NOMO-1 treated with DMSO at 0.1 percent for 48 hours (cell line): ENCODE measurements at regions not wholly inside any gene's neighbourhood (a gene's known extent, or its start where the extent isn't known, plus 50 kb on each side); places are given as distances from the start of the nearest gene placed in this dataset.

ENCODE experiments used
- DNase-seq: peaks from one replicate; lab custom pipeline; 2025; ENCODE audit not compliant: unreplicated experiment; lab: John Stamatoyannopoulos, UW

DNA sequence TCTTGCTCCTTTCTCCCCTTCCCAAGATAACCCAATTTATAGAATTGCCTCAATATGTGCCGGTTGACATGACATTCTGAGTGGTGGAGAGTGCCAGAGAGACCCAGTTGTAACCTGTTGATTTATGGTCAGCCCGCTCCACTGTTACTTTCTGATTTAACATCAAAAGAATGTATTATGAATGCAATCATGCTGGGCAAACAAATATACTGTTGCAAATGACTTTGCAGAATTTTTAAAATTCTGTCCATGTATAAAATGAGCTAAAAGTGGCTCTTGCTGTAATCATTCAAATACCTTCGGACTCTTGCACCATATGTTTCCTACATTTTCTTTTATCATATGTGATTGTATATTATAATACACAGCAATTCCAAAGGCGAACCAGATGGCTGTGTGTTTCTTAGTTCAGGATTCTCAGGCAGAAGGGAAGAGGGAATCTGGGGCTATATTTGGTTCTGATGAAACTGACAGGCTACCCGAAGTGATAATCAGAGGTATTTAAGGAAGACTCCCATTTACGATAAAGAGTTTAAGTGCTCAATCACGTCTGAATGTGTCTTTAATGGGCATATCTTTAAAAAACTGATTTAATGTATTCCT, 131.7 kb downstream of the CLCN4 start:
- no peak for DNase-seq

DNA sequence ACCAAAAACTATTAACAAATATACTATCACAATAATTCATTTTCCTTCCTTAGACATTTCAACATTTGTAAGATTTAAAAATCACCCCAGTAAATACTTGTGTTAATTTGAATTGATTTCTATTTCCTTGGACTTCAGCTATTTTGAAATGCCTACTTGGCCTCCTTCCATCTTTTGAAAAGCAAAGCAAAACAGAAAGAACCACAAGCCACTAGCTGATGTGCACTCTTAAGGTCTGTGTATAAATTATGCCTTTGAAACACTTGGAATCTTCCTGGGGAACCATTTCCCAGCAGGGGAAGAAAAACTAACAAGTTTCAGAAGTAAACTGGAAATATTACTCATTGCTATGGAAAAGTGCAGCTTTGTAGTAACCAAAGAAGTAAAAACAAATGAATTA, 139.8 kb downstream of the CLCN4 start:
- DNase-seq: no peak

DNA sequence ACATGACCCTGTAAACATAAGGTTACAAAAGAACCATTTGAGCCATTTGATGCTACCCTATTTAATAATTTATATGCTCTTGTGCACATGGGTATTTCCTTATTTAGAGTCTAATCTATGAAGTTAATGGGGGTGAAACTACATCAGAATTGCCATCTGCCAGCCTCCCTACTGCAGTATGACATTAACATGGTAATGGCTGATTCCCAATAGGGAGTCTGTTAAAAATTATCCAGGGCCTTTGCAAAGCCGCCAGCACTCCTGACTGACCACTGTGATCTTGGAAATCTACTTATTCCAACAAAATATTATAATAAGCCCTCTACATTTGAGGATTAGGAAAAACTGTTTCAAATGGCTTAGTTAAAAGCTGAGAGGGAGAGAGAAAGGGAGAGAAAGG, 153.7 kb downstream of the CLCN4 start:
- no peak for DNase-seq

DNA sequence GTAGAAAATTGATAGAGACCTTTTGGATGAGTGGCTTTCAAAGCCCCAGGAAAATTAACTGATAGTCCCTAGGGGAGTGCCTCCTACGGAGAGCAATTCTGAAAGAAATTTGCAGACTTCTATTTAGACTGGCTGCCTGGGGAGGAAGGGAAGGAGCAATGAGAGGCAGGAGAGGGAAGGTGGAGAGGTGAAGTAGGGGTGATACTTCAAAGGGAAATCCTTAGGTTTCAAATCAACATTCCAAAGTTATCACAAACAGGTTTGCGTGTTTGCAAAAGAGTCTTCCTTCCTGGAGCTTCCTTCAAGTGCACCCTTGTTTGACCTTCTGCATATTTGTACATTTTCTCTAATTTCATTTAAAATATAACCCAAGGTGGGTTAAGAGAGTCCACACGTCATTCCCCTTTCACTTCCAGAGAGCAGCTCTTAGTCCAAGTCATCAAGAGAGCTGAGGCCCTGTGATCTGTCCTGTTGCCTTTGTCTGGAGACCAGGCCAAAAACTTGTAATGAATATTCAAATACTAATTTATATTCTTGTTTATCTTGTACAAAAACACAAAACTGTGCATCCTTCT, 157.8 kb downstream of the CLCN4 start:
- no peak for DNase-seq

DNA sequence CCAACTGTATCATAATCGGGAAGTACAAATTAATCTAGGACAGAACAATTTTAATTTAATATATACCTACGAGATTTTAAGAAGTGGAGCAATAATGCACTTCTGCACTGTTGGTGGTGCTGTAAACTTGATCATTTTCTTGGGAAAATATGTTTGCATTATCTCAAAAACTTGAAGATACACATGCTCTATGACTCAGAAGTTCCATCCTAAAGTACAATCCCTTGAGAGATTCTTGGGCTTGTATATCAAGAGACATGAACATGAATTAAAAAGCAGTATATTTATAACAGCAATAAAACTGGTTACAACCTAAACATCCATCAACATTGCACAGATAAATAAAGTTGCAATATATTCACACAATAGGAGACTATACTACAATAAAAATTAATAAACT, 168.8 kb downstream of the CLCN4 start:
- DNase-seq: no peak

DNA sequence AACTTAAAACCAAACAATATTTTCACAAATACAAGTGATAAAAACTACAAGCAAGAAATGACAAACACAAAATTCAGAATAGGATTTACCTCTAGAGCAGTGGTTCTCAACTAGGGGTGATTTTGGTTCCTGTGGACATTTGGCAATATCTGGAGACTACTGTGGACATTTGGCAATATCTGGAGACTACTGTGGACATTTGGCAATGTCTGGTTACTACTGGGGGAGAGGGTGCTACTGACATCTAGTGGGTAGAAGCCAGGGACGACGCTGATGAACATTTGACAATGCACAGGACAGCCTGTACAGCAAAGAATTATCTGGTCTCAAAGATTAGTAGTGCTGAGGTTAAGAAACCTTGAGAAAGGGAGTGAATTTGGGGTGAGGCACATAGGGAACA, 169.8 kb downstream of the CLCN4 start:
- DNase-seq: peak; percentile 49

DNA sequence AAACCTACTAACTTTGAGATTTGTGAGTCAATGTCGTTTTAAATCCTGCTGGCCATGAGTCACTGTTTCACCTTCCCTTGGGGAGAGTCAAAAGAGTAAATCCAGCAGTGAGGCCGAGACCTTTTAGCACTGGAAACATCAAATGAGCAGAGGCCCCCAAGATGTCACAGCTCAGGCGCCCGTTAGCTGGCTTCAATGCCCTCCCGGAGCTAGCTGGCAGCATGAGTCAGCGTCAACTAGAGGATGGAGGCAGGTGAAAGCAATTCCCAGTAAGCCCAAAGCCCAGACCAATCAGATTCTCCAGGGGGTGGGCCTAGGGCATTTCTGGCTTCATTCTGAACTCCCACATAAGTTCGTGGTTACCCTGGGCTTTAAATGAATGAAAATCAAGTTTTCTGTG, 170.9 kb downstream of the CLCN4 start:
- DNase-seq: no peak

DNA sequence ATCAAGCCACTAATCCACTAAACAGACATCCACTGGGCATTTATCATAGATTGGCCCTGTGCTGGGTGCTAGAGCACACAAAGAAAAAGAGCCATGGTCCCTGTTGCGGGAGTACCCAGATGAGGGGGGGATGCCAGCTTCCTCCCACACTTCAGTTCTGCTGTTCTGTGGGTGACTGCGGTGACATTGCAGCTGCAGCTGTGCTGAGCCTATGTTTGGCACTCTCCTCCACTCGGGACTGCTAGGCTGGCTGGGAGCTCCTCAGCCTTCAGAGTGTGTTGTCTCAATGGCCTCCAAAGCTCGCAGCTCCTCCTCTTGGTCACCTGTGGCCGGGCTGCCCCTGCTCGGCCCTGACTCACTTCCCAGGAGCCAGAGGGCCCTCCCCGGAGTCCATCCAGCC, 173.2 kb downstream of the CLCN4 start:
- no peak for DNase-seq

DNA sequence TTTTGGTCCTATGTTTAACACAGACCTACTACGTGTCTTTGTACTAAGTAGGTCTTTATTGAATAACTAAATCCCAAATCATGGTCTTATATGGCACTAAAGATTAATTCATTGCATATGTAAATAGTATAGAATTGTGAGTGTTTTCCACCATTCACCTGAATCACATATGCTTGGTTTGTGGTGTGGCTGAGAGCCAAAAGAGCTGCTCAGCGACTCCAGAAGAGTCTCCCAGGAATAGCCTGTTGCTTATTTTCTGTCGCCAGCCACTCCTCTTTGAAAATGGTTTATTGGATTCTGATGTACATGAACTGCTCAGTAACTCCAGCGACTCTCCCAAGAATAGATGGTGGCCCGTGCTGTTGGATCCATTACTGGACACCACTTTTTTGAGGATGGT, 184.5 kb downstream of the CLCN4 start:
- DNase-seq: no peak

DNA sequence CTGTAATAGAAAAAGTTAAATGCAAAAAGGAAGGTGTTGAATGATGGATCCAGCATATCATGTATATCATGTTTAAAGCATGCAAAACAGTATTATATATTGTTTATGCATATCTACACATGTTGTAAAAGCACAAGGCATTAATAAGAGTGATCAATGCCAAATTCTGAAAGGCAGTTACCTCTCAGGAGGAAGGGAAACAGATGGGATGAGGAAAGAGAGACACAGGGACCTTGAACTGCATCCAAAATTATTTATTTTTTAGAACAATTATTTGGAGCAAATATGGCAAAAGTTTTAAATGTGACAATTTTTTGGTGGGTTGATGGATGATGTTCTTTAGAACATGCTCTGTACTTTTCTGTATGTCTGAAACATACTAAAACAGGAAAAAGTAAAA, 193.4 kb downstream of the CLCN4 start:
- no peak for DNase-seq

DNA sequence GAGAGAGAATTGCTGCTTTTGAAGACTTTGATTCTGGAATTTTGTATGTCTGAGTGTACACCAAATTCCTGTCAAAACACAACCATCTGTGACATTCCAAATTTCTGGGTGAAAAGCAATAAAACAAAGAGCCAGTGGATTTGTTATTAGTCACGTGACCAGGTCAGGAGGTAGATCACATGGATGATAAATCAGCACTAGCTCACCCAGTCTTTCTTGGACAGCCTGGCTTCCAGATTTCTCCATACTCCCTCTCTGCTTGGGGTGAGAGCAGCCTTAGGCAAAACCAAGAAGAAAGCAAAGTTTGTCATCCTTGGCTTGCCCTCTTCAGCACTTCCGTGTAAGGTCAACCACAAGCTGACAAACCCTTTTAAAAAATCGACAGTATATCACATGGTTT, 194.2 kb downstream of the CLCN4 start:
- DNase-seq: no peak

DNA sequence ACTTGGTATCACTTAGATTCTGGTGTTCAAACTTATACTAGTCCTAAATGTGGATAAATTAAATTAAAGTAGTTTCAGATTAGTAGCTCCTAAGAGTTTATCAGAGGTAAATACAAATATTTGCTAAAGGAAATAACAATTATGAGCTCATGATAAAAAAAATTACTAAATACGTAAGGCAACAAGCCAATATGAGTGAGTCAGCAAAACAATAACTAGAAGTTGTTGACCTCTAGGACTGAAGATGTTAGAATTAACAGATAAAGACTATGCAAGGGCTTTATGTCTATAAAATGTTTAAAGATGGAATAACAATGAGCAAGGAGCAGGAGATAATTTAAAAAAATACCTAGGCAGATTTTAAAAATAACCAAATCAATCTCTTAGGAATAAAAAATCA, 195.8 kb downstream of the CLCN4 start:
- DNase-seq: no peak

DNA sequence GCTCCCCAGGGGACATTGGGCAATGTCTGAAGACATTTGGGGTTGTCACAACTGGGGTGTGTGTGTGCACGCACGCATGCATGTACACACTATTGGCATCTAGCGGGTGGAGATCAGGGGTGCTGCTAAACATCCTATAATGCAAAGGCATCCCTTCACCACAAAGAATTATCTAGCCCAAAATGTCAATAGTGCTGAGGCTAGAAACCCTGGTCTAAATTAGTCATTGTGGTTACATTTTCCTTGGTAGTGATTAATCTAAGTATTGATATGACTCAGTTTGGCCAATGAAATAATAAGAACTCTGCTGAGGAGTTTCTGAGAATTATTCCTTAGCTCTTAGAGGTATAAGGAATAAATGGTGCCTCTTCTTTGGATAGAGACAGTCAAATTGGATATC, 200.2 kb downstream of the CLCN4 start:
- no peak for DNase-seq

DNA sequence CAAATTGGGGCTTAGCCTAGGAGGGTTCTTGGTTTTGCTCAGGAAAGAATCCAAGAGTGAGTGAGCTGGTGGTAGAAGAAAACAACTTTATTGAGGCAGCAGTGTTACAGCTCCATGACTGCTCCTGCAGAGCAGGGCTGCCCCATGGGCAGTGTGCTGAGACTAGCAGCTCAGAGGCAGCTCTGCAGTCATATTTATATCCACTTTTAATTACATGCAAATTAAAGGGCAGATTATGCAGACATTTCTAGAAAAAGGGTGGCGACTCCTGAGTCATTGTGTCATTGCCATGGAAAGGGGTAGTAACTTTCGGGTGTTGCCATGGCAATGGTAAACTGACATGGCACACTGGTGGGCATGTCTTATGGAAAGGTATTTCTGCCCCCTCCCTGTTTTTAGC, 202.2 kb downstream of the CLCN4 start:
- no peak for DNase-seq

DNA sequence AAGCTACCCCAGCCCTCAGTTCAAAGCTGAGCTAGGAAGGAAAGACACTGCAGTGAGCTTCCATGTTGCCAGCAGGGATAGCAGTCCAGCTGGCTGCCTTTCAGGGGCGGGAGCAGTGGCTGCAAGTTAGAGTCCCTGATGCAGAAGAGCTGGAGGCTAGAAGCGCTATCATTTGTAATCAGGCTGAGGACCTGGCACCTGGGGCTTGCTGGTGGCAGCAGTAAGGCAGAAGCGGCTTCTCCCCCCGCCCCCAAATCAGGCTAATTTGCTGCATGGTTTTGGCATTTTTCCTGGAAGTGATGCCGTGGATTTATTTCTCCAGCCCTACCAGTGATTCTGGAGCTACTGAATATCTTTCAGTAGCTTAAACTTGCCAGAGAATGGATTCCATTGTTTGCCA, 203.3 kb downstream of the CLCN4 start:
- DNase-seq: no peak

DNA sequence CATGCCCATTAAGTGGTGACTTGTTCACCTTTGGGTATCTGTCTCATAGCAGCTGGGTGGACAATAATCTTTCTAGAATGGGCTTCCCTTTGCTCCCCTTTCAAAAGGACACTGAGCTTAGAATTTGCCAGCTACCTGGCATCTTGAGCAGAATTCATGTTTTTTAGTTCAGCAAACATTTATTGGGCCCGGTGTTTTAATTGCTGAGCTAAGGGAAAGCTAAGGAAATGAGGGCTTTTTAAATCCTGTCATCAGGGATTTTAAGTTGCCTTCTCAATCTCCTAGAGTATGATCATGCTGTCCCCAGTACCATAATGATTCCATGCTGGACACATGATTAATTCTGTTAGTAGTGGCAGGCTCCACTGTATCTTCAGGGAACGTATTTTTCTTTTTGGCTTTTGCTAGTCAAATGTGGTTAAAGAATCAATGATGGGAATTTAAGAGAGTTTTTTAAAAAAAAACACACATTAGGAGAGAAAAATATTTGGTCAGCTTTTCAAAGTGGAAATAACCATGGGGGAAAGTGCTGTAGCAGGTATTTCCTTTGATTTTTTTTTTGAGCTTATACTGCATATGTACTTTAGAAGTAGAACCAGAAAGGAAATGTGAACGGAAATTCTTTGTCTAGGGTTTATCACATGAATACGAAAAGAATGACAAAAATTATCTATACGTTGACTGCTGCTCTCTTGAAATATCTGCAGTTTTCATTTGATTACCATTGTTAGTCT, 208.9 kb downstream of the CLCN4 start:
- no peak for DNase-seq

DNA sequence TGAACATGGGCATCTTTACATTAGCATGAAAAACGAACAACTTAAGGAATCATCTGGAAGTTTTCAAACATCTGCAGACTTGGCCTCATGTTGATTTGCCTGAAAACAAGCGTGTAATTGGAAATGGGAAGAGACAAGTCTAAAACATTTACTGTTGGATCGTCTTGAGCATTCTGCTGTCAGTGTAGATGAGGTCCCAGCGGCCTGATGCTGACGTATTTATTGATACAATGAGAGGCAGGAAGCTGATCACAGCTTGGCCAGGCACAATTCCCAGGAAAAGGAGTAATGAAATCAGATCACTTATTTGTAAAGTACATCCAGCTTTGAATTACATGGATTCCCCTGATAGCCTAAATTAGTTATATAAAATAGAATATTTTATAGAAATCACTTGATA, 210.6 kb downstream of the CLCN4 start:
- DNase-seq: no peak

DNA sequence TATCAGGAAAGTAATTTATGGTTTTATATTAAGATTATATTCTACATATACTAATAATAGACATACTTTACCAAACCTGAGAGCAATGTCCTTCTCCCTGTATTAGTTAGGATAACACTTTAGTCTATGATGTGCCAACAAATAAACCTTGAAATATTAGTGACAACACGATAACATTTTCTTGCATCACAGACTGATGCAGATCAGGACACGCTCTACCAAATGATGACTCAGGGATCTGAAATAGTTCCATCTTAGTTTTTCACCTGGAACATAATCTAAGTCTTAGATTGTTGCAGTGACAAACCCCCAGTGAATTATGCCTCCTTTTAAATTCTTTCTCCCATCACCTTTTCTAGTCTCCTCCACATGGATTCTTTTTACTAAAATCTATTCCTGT, 214.2 kb downstream of the CLCN4 start:
- no peak for DNase-seq

DNA sequence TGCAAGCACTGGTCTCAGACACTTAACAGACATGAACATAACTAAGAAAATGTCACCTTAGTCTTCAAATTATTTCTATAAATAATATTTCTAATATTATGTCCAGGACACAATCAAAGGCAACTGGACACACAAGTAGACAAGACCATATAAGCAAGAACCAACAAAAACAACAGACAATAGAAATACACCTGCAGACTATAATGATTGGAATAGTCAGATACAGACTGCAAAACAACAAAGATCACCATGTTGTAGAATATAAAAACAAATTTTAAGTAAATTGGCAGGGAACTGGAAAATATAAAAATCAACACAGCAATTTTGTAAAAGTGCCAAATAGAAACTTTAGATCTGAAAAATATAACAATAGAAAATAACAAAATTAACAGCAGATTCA, 220.7 kb downstream of the CLCN4 start:
- no peak for DNase-seq

DNA sequence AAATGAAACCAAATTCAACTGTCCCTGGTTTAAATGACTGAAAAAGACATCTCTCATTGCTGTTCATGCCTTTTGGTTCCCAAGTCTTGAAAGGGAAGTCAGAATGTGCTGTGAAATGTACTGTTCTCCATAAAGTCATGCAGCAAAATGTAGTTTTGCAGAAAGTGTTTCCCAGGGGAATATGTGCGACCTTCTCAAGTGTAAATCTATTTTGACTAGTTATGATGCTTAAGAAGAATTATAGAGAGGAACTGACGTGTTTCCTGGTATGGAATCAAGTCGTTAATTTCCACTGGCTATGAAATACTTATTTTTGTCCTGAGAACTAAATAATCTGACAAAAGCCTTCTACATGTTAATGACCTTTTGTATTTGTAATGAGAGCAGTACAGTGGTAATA, 223.1 kb downstream of the CLCN4 start:
- peak; percentile 43 for DNase-seq

DNA sequence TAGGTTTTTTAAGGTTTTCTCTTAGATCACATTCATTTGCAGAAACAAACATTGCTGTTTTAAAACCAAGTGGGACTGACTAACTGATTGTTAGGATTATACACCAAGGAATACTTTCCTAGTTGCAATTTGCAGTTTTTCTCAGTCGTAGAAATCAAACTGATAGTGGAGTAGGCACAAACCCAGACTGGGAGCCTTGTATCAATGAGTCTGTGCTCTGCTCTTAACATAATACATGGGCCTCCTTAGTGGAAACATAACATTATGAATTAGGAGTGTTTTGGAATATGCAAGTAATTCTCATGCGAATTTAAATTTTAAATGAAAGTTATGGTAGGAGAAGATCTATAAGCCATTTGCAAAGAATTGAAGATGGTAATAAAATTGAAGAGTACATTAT, 223.5 kb downstream of the CLCN4 start:
- DNase-seq: no peak

DNA sequence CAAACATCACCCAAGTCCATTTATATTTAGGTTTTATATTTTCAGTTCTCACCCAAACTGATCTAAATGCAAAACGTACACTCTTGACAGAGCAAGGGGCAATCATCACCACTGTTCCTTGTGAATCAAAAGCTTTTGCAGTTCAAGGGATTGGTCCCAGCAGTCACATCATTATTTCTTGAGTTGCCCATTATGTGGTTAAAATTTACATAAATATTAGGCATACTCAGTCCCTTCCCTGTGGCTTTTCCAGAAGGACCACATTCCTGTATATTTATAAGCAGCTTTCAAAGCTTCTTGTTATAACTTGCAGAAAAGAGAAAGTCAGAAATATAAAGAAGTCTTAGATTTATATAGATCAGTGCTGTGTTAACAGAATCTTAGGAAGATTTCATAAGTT, 224.4 kb downstream of the CLCN4 start:
- DNase-seq: no peak

DNA sequence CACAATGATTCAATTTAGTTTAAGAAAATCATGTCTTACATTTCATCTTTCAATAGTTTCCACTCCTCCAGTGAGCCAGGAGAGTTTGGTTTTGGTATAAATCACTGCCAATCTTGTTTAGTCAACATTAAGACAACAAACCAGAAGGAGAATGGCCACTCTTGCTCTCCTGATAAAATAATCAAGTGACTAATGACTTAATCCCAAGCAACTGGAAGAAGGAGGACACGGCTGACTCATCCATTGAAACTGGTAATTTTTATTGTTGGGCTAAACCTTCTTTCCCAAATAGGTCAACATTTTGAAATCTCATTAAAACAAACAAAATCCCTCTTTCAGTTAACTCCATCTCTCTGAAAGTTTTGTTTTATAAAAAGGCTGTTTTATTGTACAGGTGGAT, 230.2 kb downstream of the CLCN4 start:
- no peak for DNase-seq
